IMR-90 (cell line): ENCODE measurements at regions not wholly inside any gene's neighbourhood (a gene's known extent, or its start where the extent isn't known, plus 50 kb on each side); places are given as distances from the start of the nearest gene placed in this dataset.
"Not testable (repeated sequence)": the region's sequence is repeated elsewhere in the genome, so short reads cannot be mapped to it uniquely, and the experiment has no call there.

ENCODE experiments used
- BHLHE40 ChIP-seq: fragments of 150-350 bp; IDR thresholded peaks from 2 replicates; pipeline ENCODE4 v1.6.1; 2016; ENCODE audit warnings: mild to moderate bottlenecking, low read depth, low read length
- CHD1 ChIP-seq: IDR thresholded peaks from 2 replicates; pipeline ENCODE4 v1.6.1; 2012; ENCODE audit warnings: low read depth, low read length, improper control_type of control experiment
- FOS ChIP-seq: fragments of 150-350 bp; IDR thresholded peaks from 2 replicates; pipeline ENCODE4 v1.6.1; 2016; ENCODE audit warnings: low read depth, low read length
- MAFK ChIP-seq: IDR thresholded peaks from 2 replicates; pipeline ENCODE4 v1.6.1; 2012; ENCODE audit warnings: low read depth, low read length, improper control_type of control experiment
- MAZ ChIP-seq: IDR thresholded peaks from 2 replicates; pipeline ENCODE4 v1.6.1; 2012; ENCODE audit warnings: low read depth, mild to moderate bottlenecking, low read length, improper control_type of control experiment, moderate library complexity, borderline replicate concordance
- MXI1 ChIP-seq: IDR thresholded peaks from 2 replicates; pipeline ENCODE4 v1.6.1; 2012; ENCODE audit warnings: low read depth, mild to moderate bottlenecking, low read length, moderate library complexity, borderline replicate concordance
- POLR2A ChIP-seq: IDR thresholded peaks from 2 replicates; pipeline ENCODE4 v1.6.1; 2012; ENCODE audit warnings: mild to moderate bottlenecking, low read depth, low read length
- RAD21 ChIP-seq: IDR thresholded peaks from 2 replicates; pipeline ENCODE4 v1.6.1; 2012; ENCODE audit warnings: low read length, improper control_type of control experiment
- RCOR1 ChIP-seq: IDR thresholded peaks from 2 replicates; pipeline ENCODE4 v1.6.1; 2012; ENCODE audit warnings: mild to moderate bottlenecking, low read length, improper control_type of control experiment; ENCODE audit not compliant: insufficient replicate concordance
- RFX5 ChIP-seq: IDR thresholded peaks from 2 replicates; pipeline ENCODE4 v1.8.0; 2012; ENCODE audit warnings: low read depth, mild to moderate bottlenecking, low read length, moderate library complexity
- SMC3 ChIP-seq: fragments of 150-350 bp; IDR thresholded peaks from 2 replicates; pipeline ENCODE4 v1.6.1; 2016; ENCODE audit warnings: low read depth, mild to moderate bottlenecking, antibody characterized with exemption, low read length, moderate library complexity
- TF ChIP-seq, protein P1 (sequence below): conservative IDR thresholded peaks from 2 replicates; pipeline ENCODE4 v1.5.1; 2012; ENCODE audit warnings: mild to moderate bottlenecking, low read depth, low read length, improper control_type of control experiment
- TF ChIP-seq, protein P2 (sequence below): fragments of 150-350 bp; IDR thresholded peaks from 2 replicates; pipeline ENCODE4 v1.6.1; 2017; ENCODE audit warnings: mild to moderate bottlenecking, antibody characterized with exemption, low read length, low read depth
- TF ChIP-seq, protein P3 (sequence below): fragments of 150-350 bp; IDR thresholded peaks from 2 replicates; pipeline ENCODE4 v1.6.1; 2016; ENCODE audit warnings: low read depth, mild to moderate bottlenecking, low read length, moderate library complexity, borderline replicate concordance

DNA sequence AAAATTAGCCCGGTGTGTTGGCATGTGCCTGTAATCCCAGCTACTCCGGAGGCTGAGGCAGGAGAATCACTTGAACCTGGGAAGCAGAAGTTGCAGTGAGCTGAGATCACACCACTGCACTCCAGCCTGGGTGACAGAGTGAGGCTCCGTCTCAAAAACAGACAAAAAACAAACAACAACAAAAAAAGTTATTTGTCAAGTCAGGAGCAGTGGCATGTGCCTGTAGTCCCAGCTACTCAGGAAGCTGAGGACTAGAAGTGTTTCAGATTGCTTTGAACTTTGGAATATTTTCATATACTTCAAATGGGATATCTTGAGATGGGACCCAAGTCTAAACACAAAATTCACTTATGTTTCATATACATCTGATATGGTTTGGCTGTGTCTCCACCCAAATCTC is 73.1 kb upstream of the IFNGR1 start:
- TF ChIP-seq, protein P1, sequence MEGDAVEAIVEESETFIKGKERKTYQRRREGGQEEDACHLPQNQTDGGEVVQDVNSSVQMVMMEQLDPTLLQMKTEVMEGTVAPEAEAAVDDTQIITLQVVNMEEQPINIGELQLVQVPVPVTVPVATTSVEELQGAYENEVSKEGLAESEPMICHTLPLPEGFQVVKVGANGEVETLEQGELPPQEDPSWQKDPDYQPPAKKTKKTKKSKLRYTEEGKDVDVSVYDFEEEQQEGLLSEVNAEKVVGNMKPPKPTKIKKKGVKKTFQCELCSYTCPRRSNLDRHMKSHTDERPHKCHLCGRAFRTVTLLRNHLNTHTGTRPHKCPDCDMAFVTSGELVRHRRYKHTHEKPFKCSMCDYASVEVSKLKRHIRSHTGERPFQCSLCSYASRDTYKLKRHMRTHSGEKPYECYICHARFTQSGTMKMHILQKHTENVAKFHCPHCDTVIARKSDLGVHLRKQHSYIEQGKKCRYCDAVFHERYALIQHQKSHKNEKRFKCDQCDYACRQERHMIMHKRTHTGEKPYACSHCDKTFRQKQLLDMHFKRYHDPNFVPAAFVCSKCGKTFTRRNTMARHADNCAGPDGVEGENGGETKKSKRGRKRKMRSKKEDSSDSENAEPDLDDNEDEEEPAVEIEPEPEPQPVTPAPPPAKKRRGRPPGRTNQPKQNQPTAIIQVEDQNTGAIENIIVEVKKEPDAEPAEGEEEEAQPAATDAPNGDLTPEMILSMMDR = not testable (repeated sequence)
- not testable (repeated sequence) for TF ChIP-seq RAD21, SMC3, POLR2A, FOS, CHD1, BHLHE40, RCOR1, RFX5, MAFK, MXI1, MAZ
- TF ChIP-seq, protein P2, sequence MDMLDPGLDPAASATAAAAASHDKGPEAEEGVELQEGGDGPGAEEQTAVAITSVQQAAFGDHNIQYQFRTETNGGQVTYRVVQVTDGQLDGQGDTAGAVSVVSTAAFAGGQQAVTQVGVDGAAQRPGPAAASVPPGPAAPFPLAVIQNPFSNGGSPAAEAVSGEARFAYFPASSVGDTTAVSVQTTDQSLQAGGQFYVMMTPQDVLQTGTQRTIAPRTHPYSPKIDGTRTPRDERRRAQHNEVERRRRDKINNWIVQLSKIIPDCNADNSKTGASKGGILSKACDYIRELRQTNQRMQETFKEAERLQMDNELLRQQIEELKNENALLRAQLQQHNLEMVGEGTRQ = not testable (repeated sequence)
- TF ChIP-seq, protein P3, sequence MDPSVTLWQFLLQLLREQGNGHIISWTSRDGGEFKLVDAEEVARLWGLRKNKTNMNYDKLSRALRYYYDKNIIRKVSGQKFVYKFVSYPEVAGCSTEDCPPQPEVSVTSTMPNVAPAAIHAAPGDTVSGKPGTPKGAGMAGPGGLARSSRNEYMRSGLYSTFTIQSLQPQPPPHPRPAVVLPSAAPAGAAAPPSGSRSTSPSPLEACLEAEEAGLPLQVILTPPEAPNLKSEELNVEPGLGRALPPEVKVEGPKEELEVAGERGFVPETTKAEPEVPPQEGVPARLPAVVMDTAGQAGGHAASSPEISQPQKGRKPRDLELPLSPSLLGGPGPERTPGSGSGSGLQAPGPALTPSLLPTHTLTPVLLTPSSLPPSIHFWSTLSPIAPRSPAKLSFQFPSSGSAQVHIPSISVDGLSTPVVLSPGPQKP = not testable (repeated sequence)
